B cell (primary cell): ENCODE measurements at regions not wholly inside any gene's neighbourhood (a gene's known extent, or its start where the extent isn't known, plus 50 kb on each side); places are given as distances from the start of the nearest gene placed in this dataset.

Experiments
- ATAC-seq: fragments of 200-7000 bp; cut with Tn5 transposase; one replicate; pipeline ENCODE4 v1.10.0; 2021; ENCODE audit warnings: low read depth, mild to moderate bottlenecking, moderate number of reproducible peaks, moderate library complexity
- CTCF ChIA-PET: fragments of 350-600 bp; sonication (Branson Sonifier 250); formaldehyde crosslinking; loops from one replicate; lab custom pipeline; 2021; ENCODE audit warnings: antibody characterized with exemption, inconsistent platforms; lab: Charles Lee
- POLR2A ChIA-PET: fragments of 350-600 bp; sonication (Branson Sonifier 250); formaldehyde crosslinking; loops from one replicate; lab custom pipeline; 2021; ENCODE audit warnings: antibody characterized with exemption; lab: Charles Lee
- DNase-seq: peaks from one replicate; pipeline ENCODE4 v3.0.0; 2013
- H2AFZ ChIP-seq: 2 replicates; pipeline ENCODE4 v1.6.1; 2012; ENCODE audit warnings: mild to moderate bottlenecking, low read depth, low read length; ENCODE audit not compliant: insufficient read depth, poor library complexity, severe bottlenecking
- H3K27ac ChIP-seq, 2 donors: 1 replicate in 1 of 2; 2 replicates in 1 of 2; pipeline ENCODE4 v1.5.1; 2012 to 2013; ENCODE audit warnings: low read length in 2 of 2, mild to moderate bottlenecking in 2 of 2, moderate library complexity in 1 of 2
- H3K27me3 ChIP-seq, 4 experiments: fragments of 200-600 bp in 1 of 4; sonication (generic) in 1 of 4; replicated peaks in 1 of 4; 1 replicate in 2 of 4; 2 replicates in 2 of 4; pipeline versions ENCODE4 v1.6.1 to v1.7.0; 2013 to 2016; ENCODE audit warnings: low read length in 3 of 4, mild to moderate bottlenecking in 2 of 4, mixed read lengths in 1 of 4, moderate library complexity in 1 of 4; ENCODE audit not compliant: insufficient read depth in 4 of 4, control insufficient read depth in 3 of 4; ENCODE audit errors: control extremely low read depth in 1 of 4
- H3K36me3 ChIP-seq, 2 experiments: replicated peaks in 1 of 2; 1 replicate in 1 of 2; 2 replicates in 1 of 2; pipeline versions ENCODE4 v1.6.1 to v1.7.1; 2013; ENCODE audit warnings: low read length in 1 of 2; ENCODE audit not compliant: insufficient read depth in 2 of 2, control insufficient read depth in 1 of 2; ENCODE audit errors: control extremely low read depth in 1 of 2, extremely low read depth in 1 of 2
- H3K4me1 ChIP-seq, 2 donors: fragments of 200-600 bp in 1 of 2; sonication (generic) in 1 of 2; 1 replicate in 1 of 2; 2 replicates in 1 of 2; pipeline versions ENCODE4 v1.5.1 to v1.6.1; 2013 to 2017; ENCODE audit warnings: low read length in 2 of 2; ENCODE audit not compliant: control insufficient read depth in 2 of 2, insufficient read depth in 2 of 2
- H3K4me2 ChIP-seq: replicated peaks from 2 replicates; pipeline ENCODE3; 2012; ENCODE audit warnings: mild to moderate bottlenecking, low read depth, low read length; ENCODE audit not compliant: poor library complexity, severe bottlenecking
- H3K4me3 ChIP-seq, 5 experiments: fragments of 200-600 bp in 1 of 5; sonication (generic) in 1 of 5; 1 replicate in 3 of 5; 2 replicates in 2 of 5; pipeline versions ENCODE4 v1.5.1 to v1.7.0; 2011 to 2016; ENCODE audit warnings: low read length in 4 of 5, mild to moderate bottlenecking in 4 of 5, low read depth in 2 of 5, control low read depth in 1 of 5, moderate library complexity in 1 of 5; ENCODE audit not compliant: insufficient read depth in 1 of 5; ENCODE audit errors: control extremely low read depth in 1 of 5, extremely low read depth in 1 of 5
- H3K79me2 ChIP-seq: fragments of 200-600 bp; sonication (generic); one replicate; pipeline ENCODE4 v1.6.0; 2016; ENCODE audit warnings: low read length; ENCODE audit not compliant: control insufficient read depth, insufficient read depth
- H3K9ac ChIP-seq: fragments of 200-600 bp; sonication (generic); 2 replicates; pipeline ENCODE4 v1.6.1; 2017; ENCODE audit warnings: mild to moderate bottlenecking, low read length, moderate library complexity
- H3K9me3 ChIP-seq, 3 donors: one replicate each; pipeline versions ENCODE4 v1.6.1 to v1.7.1; 2013; ENCODE audit warnings: low read length in 2 of 3; ENCODE audit not compliant: control insufficient read depth in 2 of 3, insufficient read depth in 1 of 3; ENCODE audit errors: control extremely low read depth in 1 of 3
- H4K20me1 ChIP-seq: 2 replicates; pipeline ENCODE4 v1.6.0; 2012; ENCODE audit warnings: mild to moderate bottlenecking, low read length; ENCODE audit not compliant: insufficient read depth, control insufficient read depth, poor library complexity, severe bottlenecking
- H3K27ac Mint-ChIP-seq: one replicate; pipeline ENCODE4 v1.8.0; 2021; ENCODE audit warnings: mixed read lengths
- H3K27me3 Mint-ChIP-seq: one replicate; pipeline ENCODE4 v1.8.0; 2021; ENCODE audit warnings: mixed read lengths
- H3K4me1 Mint-ChIP-seq: one replicate; pipeline ENCODE4 v1.8.0; 2021; ENCODE audit warnings: mixed read lengths
- H3K4me3 Mint-ChIP-seq: one replicate; pipeline ENCODE4 v1.8.0; 2021; ENCODE audit warnings: mixed read lengths
- H3K9me3 Mint-ChIP-seq: one replicate; pipeline ENCODE4 v1.8.0; 2022; ENCODE audit warnings: mixed read lengths; ENCODE audit not compliant: insufficient read depth
- EZH2 ChIP-seq: IDR thresholded peaks from 2 replicates; pipeline ENCODE4 v1.6.1; 2012; ENCODE audit warnings: borderline replicate concordance, low read depth, mild to moderate bottlenecking, moderate library complexity, low read length; ENCODE audit not compliant: insufficient read depth, poor library complexity, severe bottlenecking
- WGBS: methylation state at CpG from one replicate; pipeline ENCODE4 v1.1.5; 2013; ENCODE audit warnings: missing lambda C conversion rate; ENCODE audit not compliant: insufficient coverage; 5-methylcytosine and 5-hydroxymethylcytosine counted together
- intact Hi-C: fragments of 100-400 bp; cut with micrococcal nuclease; formaldehyde crosslinking; loops from one replicate; pipeline ENCODE4 v1.10.0; 2022
- TF ChIP-seq, protein P1 (sequence below): fragments of 200-600 bp; IDR thresholded peaks from one replicate; pipeline ENCODE4 v1.8.0; 2022; ENCODE audit warnings: antibody characterized with exemption, mild to moderate bottlenecking

DNA sequence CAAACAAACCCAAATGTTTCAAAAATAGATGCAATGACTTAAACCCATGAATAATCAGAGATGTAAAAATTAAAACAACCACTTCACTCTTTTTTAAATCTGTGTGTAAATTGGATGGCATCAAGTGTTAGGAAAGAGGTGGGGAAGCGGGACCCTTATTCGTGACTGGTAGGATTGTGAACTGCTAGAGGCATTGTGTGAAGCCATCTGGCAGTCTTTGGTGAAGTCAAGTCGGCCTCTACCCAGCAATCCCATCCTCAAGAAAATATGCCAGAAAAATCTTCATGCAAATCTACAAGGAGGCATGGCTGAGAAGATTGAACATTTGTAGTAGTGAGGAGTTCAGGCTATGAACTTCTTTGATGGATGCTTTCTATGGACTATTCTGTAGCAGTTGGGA is 114.6 kb upstream of the C11orf87 start:
- no CpG with 5 or more reads among the region's 3 CpGs for WGBS
- Mint-ChIP-seq H3K27me3 (no peaks in the 10 kb centered on the region), H3K4me3 (no peak overlapping the region)

DNA sequence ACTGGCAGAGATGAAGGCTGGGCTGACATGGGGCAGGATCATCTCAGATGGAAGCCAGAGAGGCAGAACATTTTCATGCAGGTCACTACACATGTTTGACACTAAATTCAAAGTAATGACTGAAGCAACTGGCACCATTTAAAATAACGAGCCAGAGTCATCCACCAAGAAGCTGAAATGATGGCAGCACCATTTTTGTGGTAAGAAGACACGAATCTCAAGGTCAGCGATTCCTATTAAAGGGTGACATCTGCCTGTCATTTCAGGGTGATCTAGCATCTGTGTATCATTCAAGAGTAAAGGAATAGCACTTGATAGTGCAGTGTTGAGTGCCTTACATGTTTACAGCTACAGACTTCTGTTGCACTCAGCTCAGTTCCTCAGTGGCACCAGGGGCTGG is 113.4 kb upstream of the C11orf87 start:
- no peak overlapping the region for H2AFZ ChIP-seq
- no peaks in the 10 kb centered on the region for H3K79me2 ChIP-seq
- Mint-ChIP-seq H3K9me3 (no peaks in the 10 kb centered on the region), H3K4me3 (no peak overlapping the region), H3K4me1 (no peaks in the 10 kb centered on the region), H3K27me3 (no peaks in the 10 kb centered on the region), H3K27ac (no peak overlapping the region)
- H3K36me3 ChIP-seq, result no peaks in the 10 kb centered on the region
- intact Hi-C loops, result no loop called here
- DNase-seq (no peak), ATAC-seq (no peak)
- no peak overlapping the region for H3K9ac ChIP-seq
- ChIA-PET POLR2A (no interaction called here), CTCF (no interaction called here)
- H3K9me3 ChIP-seq, result no peaks in the 10 kb centered on the region
- TF ChIP-seq, protein P1, sequence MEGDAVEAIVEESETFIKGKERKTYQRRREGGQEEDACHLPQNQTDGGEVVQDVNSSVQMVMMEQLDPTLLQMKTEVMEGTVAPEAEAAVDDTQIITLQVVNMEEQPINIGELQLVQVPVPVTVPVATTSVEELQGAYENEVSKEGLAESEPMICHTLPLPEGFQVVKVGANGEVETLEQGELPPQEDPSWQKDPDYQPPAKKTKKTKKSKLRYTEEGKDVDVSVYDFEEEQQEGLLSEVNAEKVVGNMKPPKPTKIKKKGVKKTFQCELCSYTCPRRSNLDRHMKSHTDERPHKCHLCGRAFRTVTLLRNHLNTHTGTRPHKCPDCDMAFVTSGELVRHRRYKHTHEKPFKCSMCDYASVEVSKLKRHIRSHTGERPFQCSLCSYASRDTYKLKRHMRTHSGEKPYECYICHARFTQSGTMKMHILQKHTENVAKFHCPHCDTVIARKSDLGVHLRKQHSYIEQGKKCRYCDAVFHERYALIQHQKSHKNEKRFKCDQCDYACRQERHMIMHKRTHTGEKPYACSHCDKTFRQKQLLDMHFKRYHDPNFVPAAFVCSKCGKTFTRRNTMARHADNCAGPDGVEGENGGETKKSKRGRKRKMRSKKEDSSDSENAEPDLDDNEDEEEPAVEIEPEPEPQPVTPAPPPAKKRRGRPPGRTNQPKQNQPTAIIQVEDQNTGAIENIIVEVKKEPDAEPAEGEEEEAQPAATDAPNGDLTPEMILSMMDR, result no peak
- no peak for TF ChIP-seq EZH2
- H3K4me3 ChIP-seq, result no peak overlapping the region
- H4K20me1 ChIP-seq, result no peaks in the 10 kb centered on the region
- H3K27me3 ChIP-seq, result no peaks in the 10 kb centered on the region
- no peaks in the 10 kb centered on the region for H3K4me1 ChIP-seq
- H3K4me2 ChIP-seq, result no peak overlapping the region
- no peak overlapping the region for H3K27ac ChIP-seq
- 31% methylated on average over 3 of the region's 3 CpGs for whole genome bisulfite sequencing

More for the DNA sequence above, 114.6 kb upstream of the C11orf87 start:
- Mint-ChIP-seq H3K4me1 (no peaks in the 10 kb centered on the region), H3K27ac (no peak overlapping the region), H3K9me3 (no peaks in the 10 kb centered on the region)
- H2AFZ ChIP-seq, result no peak overlapping the region
- CTCF ChIA-PET, result no interaction called here
- no peaks in the 10 kb centered on the region for H3K36me3 ChIP-seq
- H4K20me1 ChIP-seq, result no peaks in the 10 kb centered on the region
- DNase-seq (no peak), ATAC-seq (no peak)
- H3K9ac ChIP-seq, result no peak overlapping the region
- intact Hi-C loops, result no loop called here
- H3K4me2 ChIP-seq, result no peak overlapping the region
- H3K4me3 ChIP-seq, result no peak overlapping the region
- H3K79me2 ChIP-seq, result no peaks in the 10 kb centered on the region
- POLR2A ChIA-PET, result no interaction called here
- no peaks in the 10 kb centered on the region for H3K4me1 ChIP-seq
- no peaks in the 10 kb centered on the region for H3K9me3 ChIP-seq
- H3K27ac ChIP-seq, result no peak overlapping the region
- no peaks in the 10 kb centered on the region for H3K27me3 ChIP-seq
- TF ChIP-seq EZH2, result no peak
- TF ChIP-seq, protein P1, result no peak
